SK-N-SH (cell line): ENCODE measurements at regions not wholly inside any gene's neighbourhood (a gene's known extent, or its start where the extent isn't known, plus 50 kb on each side); places are given as distances from the start of the nearest gene placed in this dataset.
"Not testable (repeated sequence)": the region's sequence is repeated elsewhere in the genome, so short reads cannot be mapped to it uniquely, and the experiment has no call there.

Experiments
- CTCF ChIA-PET: fragments of 300-600, 350-600 bp; formaldehyde crosslinking; extraction: SDS; loops from one replicate; lab custom pipeline; 2021; lab: Yijun Ruan, JAX
- POLR2A ChIA-PET: fragments of 350-600 bp; sonication (Branson Sonifier 250); formaldehyde crosslinking; extraction: SDS; loops from one replicate; lab custom pipeline; 2020; ENCODE audit warnings: antibody characterized with exemption, inconsistent platforms; lab: Yijun Ruan, JAX
- DNase-seq: peaks from one replicate; pipeline ENCODE4 v3.0.0; 2012
- H2AFZ ChIP-seq: fragments of 200-600 bp; sonication (generic); 2 replicates; pipeline ENCODE4 v1.8.1; 2016; ENCODE audit warnings: antibody characterized with exemption, mild to moderate bottlenecking, low read depth
- H3F3A ChIP-seq: fragments of 200-600 bp; sonication (generic); replicated peaks from 2 replicates; pipeline ENCODE3; 2016; ENCODE audit warnings: antibody characterized with exemption, mild to moderate bottlenecking; ENCODE audit not compliant: insufficient read depth
- H3K27ac ChIP-seq, 2 experiments: fragments of 200-500 bp in 1 of 2; fragments of 200-600 bp in 1 of 2; sonication (Bioruptor generic) in 1 of 2; sonication (generic), shearing (Covaris generic) in 1 of 2; 2 replicates each; pipeline versions ENCODE4 v1.5.1 to v1.6.1; 2014 to 2016; ENCODE audit warnings: low read depth in 2 of 2, inconsistent platforms in 1 of 2, low read length in 1 of 2, mild to moderate bottlenecking in 1 of 2, mixed read lengths in 1 of 2
- H3K27me3 ChIP-seq: fragments of 200-600 bp; sonication (generic), shearing (Covaris generic); 2 replicates; pipeline ENCODE4 v1.6.1; 2016; ENCODE audit warnings: mixed run types; ENCODE audit not compliant: insufficient read depth
- H3K36me3 ChIP-seq, 2 experiments: fragments of 200-500 bp in 1 of 2; fragments of 200-600 bp in 1 of 2; sonication (Bioruptor generic) in 1 of 2; sonication (generic) in 1 of 2; replicated peaks in 1 of 2; 2 replicates each; pipeline versions ENCODE3 to v1.5.1; 2014 to 2016; ENCODE audit warnings: low read length in 1 of 2, mild to moderate bottlenecking in 1 of 2; ENCODE audit not compliant: insufficient read depth in 2 of 2, control insufficient read depth in 1 of 2
- H3K4me1 ChIP-seq, 2 experiments: fragments of 200-500 bp in 1 of 2; fragments of 200-600 bp in 1 of 2; sonication (Bioruptor generic) in 1 of 2; sonication (generic), shearing (Covaris generic) in 1 of 2; 2 replicates each; pipeline versions ENCODE4 v1.5.1 to v1.6.1; 2014 to 2016; ENCODE audit warnings: low read depth in 1 of 2, low read length in 1 of 2, mixed run types in 1 of 2; ENCODE audit not compliant: insufficient read depth in 2 of 2, control insufficient read depth in 1 of 2
- H3K4me2 ChIP-seq: fragments of 200-600 bp; sonication (generic), shearing (Covaris generic); 2 replicates; pipeline ENCODE4 v1.6.1; 2017; ENCODE audit warnings: mixed run types
- H3K4me3 ChIP-seq, 2 experiments: fragments of 200-500 bp in 1 of 2; fragments of 200-600 bp in 1 of 2; sonication (Bioruptor generic) in 1 of 2; sonication (generic), shearing (Covaris generic) in 1 of 2; 2 replicates each; pipeline versions ENCODE4 v1.5.1 to v1.8.1; 2014 to 2016; ENCODE audit warnings: low read depth in 2 of 2, inconsistent platforms in 1 of 2, low read length in 1 of 2, mild to moderate bottlenecking in 1 of 2, mixed read lengths in 1 of 2, moderate library complexity in 1 of 2
- H3K79me2 ChIP-seq: fragments of 200-600 bp; sonication (generic); 2 replicates; pipeline ENCODE4 v1.8.1; 2017; ENCODE audit warnings: mild to moderate bottlenecking; ENCODE audit not compliant: insufficient read depth
- H3K9ac ChIP-seq: fragments of 200-600 bp; sonication (generic); 2 replicates; pipeline ENCODE4 v1.6.1; 2017; ENCODE audit warnings: mixed run types
- H3K9me2 ChIP-seq: fragments of 200-600 bp; sonication (generic); 2 replicates; pipeline ENCODE4 v1.6.1; 2017; ENCODE audit warnings: mixed run types
- H3K9me3 ChIP-seq: fragments of 200-600 bp; sonication (generic); 2 replicates; pipeline ENCODE4 v1.6.1; 2017; ENCODE audit warnings: mixed run types, mild to moderate bottlenecking, moderate library complexity
- H4K20me1 ChIP-seq: fragments of 200-600 bp; sonication (generic); 2 replicates; pipeline ENCODE4 v1.6.1; 2017; ENCODE audit warnings: mild to moderate bottlenecking, mixed run types; ENCODE audit not compliant: insufficient read depth
- CHD2 ChIP-seq: fragments of 150-350 bp; IDR thresholded peaks from 2 replicates; pipeline ENCODE4 v1.6.1; 2018; ENCODE audit warnings: low read length; ENCODE audit not compliant: partially characterized antibody
- CTCF ChIP-seq: fragments of 200-600 bp; sonication (generic); IDR thresholded peaks from 2 replicates; pipeline ENCODE4 v1.6.1; 2017; ENCODE audit warnings: antibody characterized with exemption, mild to moderate bottlenecking, moderate library complexity
- ELF1 ChIP-seq: IDR thresholded peaks from 2 replicates; pipeline ENCODE4 v1.4.0; 2012
- FOSL2 ChIP-seq: IDR thresholded peaks from 2 replicates; pipeline ENCODE4 v1.4.0; 2012; ENCODE audit warnings: low read depth, mild to moderate bottlenecking, moderate library complexity, borderline replicate concordance
- FOXM1 ChIP-seq: IDR thresholded peaks from 2 replicates; pipeline ENCODE4 v1.4.0; 2012; ENCODE audit warnings: low read depth, mild to moderate bottlenecking
- IRF3 ChIP-seq: fragments of 150-350 bp; IDR thresholded peaks from 2 replicates; pipeline ENCODE4 v1.6.1; 2016; ENCODE audit warnings: mild to moderate bottlenecking, low read depth, low read length
- JUND ChIP-seq: IDR thresholded peaks from 2 replicates; pipeline ENCODE4 v1.4.0; 2012
- NFIC ChIP-seq: IDR thresholded peaks from 2 replicates; pipeline ENCODE4 v1.4.0; 2012; ENCODE audit warnings: borderline replicate concordance
- NRF1 ChIP-seq: IDR thresholded peaks from 2 replicates; pipeline ENCODE4 v1.6.1; 2012; ENCODE audit warnings: low read depth, mild to moderate bottlenecking, low read length
- PBX3 ChIP-seq: IDR thresholded peaks from 2 replicates; pipeline ENCODE4; 2012
- RAD21 ChIP-seq: IDR thresholded peaks from 2 replicates; pipeline ENCODE4 v1.6.1; 2012; ENCODE audit warnings: mild to moderate bottlenecking, low read length
- RCOR1 ChIP-seq: fragments of 150-350 bp; IDR thresholded peaks from 2 replicates; pipeline ENCODE4 v1.6.1; 2017; ENCODE audit warnings: antibody characterized with exemption, low read length
- RFX5 ChIP-seq: IDR thresholded peaks from 2 replicates; pipeline ENCODE4 v1.6.1; 2012; ENCODE audit warnings: mild to moderate bottlenecking, improper control_type of control experiment, low read length
- RXRA ChIP-seq: IDR thresholded peaks from 2 replicates; pipeline ENCODE4 v1.4.0; 2012; ENCODE audit warnings: low read depth, mild to moderate bottlenecking, borderline replicate concordance
- SMC3 ChIP-seq: IDR thresholded peaks from 2 replicates; pipeline ENCODE4 v1.6.1; 2012; ENCODE audit warnings: low read depth, low read length, improper control_type of control experiment
- TCF12 ChIP-seq: IDR thresholded peaks from 2 replicates; pipeline ENCODE4 v1.4.0; 2012
- TEAD4 ChIP-seq: IDR thresholded peaks from 2 replicates; pipeline ENCODE4 v1.4.0; 2012; ENCODE audit warnings: mild to moderate bottlenecking, borderline replicate concordance; ENCODE audit not compliant: insufficient read depth
- YY1 ChIP-seq: IDR thresholded peaks from 2 replicates; pipeline ENCODE4 v1.4.0; 2012; ENCODE audit warnings: low read depth, mild to moderate bottlenecking
- ZBTB33 ChIP-seq: IDR thresholded peaks from 2 replicates; pipeline ENCODE4 v1.4.0; 2012; ENCODE audit warnings: low read depth, borderline replicate concordance
- WGBS: methylation state at CpG from one replicate; pipeline ENCODE4 v1.1.6; 2017; ENCODE audit warnings: low lambda C conversion rate; 5-methylcytosine and 5-hydroxymethylcytosine counted together

- TF ChIP-seq IRF3 = no peak
- TF ChIP-seq FOSL2 = no peak
- TF ChIP-seq ELF1 = no peak
- no peak for TF ChIP-seq TCF12
- TF ChIP-seq NRF1 = no peak
- TF ChIP-seq FOXM1 = no peak
- no peak for TF ChIP-seq TEAD4
- TF ChIP-seq SMC3 = no peak
- TF ChIP-seq RFX5 = no peak
- no peak for TF ChIP-seq RXRA
- no peak for TF ChIP-seq RCOR1
- no peak for TF ChIP-seq CHD2
- TF ChIP-seq JUND = no peak
- POLR2A ChIA-PET = no interaction called here
- H3K27ac ChIP-seq = no peak overlapping the region
- no peak overlapping the region for H3K4me3 ChIP-seq
- H3F3A ChIP-seq = no peaks in the 10 kb centered on the region
- H3K27me3 ChIP-seq = no peaks in the 10 kb centered on the region
- DNase-seq = no peak
- no peaks in the 10 kb centered on the region for H3K9me2 ChIP-seq
- no peaks in the 10 kb centered on the region for H3K36me3 ChIP-seq
- no peaks in the 10 kb centered on the region for H4K20me1 ChIP-seq
- CTCF ChIA-PET = interaction anchor here (1.3 kb wide), 1 partner anchor 10 kb away, joined by 5 read pairs; no protein-coding TSS in a partner anchor
- no peak overlapping the region for H2AFZ ChIP-seq
- H3K9ac ChIP-seq = no peak overlapping the region
- no peak overlapping the region for H3K4me2 ChIP-seq
- H3K79me2 ChIP-seq = no peaks in the 10 kb centered on the region
- 49% methylated on average over 4 of the region's 4 CpGs for WGBS
- H3K4me1 ChIP-seq = peaks cover 0 to 8% of the 10 kb centered on the region in 2 experiments; a peak in 2 of 4 replicates
- H3K9me3 ChIP-seq = no peaks in the 10 kb centered on the region
Observed at GRCh38 chr11:110514967-110515366, 85.2 kb downstream of the FDX1 start.

- H4K20me1 ChIP-seq, H3K4me3 ChIP-seq, H3K4me2 ChIP-seq, H3K4me1 ChIP-seq, H3K9ac ChIP-seq, H3K27ac ChIP-seq, CTCF ChIA-PET, H2AFZ ChIP-seq, H3K79me2 ChIP-seq, POLR2A ChIA-PET, H3K27me3 ChIP-seq, H3K9me3 ChIP-seq, H3F3A ChIP-seq, DNase-seq, H3K9me2 ChIP-seq, H3K36me3 ChIP-seq: not testable (repeated sequence)
- 49% methylated on average over 3 of the region's 5 CpGs for WGBS
Observed at GRCh38 chr11:110517381-110517780, 87.6 kb downstream of the FDX1 start.

GRCh38 chr11:110518809-110519514 is 89.2 kb downstream of the FDX1 start:
- Histone ChIP-seq H3K79me2 (no peaks in the 10 kb centered on the region), H3K9me2 (no peaks in the 10 kb centered on the region), H3K27ac (no peak overlapping the region), H4K20me1 (no peaks in the 10 kb centered on the region), H3K9ac (no peak overlapping the region), H3K36me3 (no peaks in the 10 kb centered on the region), H3K4me2 (no peak overlapping the region), H3K27me3 (no peaks in the 10 kb centered on the region), H3K4me1 (peaks cover 4 to 10% of the 10 kb centered on the region in 2 experiments; a peak in 2 of 4 replicates), H3K4me3 (no peak overlapping the region), H3K9me3 (no peaks in the 10 kb centered on the region), H2AFZ (no peak overlapping the region), H3F3A (no peaks in the 10 kb centered on the region)
- 53% methylated on average over 5 of the region's 5 CpGs for WGBS
- DNase-seq = no peak
- ChIA-PET POLR2A (no interaction called here), CTCF (no interaction called here)
- TF ChIP-seq YY1 (no peak), ZBTB33 (no peak), CHD2 (no peak), RAD21 (no peak), NFIC (no peak), RXRA (no peak), CTCF (no peak), PBX3 (no peak)
